Thyroid gland (tissue), 4 donors: ENCODE measurements at regions not wholly inside any gene's neighbourhood (a gene's known extent, or its start where the extent isn't known, plus 50 kb on each side); places are given as distances from the start of the nearest gene placed in this dataset.

Experiments used
- DNase-seq, 2 donors: peaks; one replicate each; pipeline ENCODE4 v3.0.0-alpha.2; 2019
- H3K27ac ChIP-seq, 3 donors: fragments of 200-600 bp; sonication (generic); 1 replicate in 2 of 3; 2 replicates in 1 of 3; pipeline ENCODE4 v1.5.1; 2016 to 2019; ENCODE audit warnings: mild to moderate bottlenecking in 1 of 3, moderate library complexity in 1 of 3
- H3K27me3 ChIP-seq: fragments of 200-600 bp; sonication (generic); one replicate; pipeline ENCODE4 v1.5.1; 2019
- H3K36me3 ChIP-seq, 2 donors: fragments of 200-600 bp; sonication (generic); one replicate each; pipeline ENCODE4 v1.5.1; 2016 to 2019
- H3K4me1 ChIP-seq, 2 donors: fragments of 200-600 bp; sonication (generic); one replicate each; pipeline ENCODE4 v1.5.1; 2017 to 2019
- H3K4me3 ChIP-seq, 3 donors: fragments of 200-600 bp; sonication (generic); replicated peaks in 1 of 3; 1 replicate in 2 of 3; 2 replicates in 1 of 3; pipeline ENCODE4 v1.5.1; 2016; ENCODE audit warnings: mild to moderate bottlenecking in 1 of 3
- H3K9me3 ChIP-seq: fragments of 200-600 bp; sonication (generic); one replicate; pipeline ENCODE4 v1.5.1; 2017
- POLR2A ChIP-seq, 2 donors: fragments of 450-650 bp; IDR thresholded peaks; one replicate each; pipeline ENCODE4 v1.6.1; 2017; ENCODE audit warnings: antibody characterized with exemption in 2 of 2, mild to moderate bottlenecking in 2 of 2, moderate library complexity in 1 of 2
- WGBS, 2 donors: methylation state at CpG; one replicate each; pipeline ENCODE4 v1.1.5; 2017; 5-methylcytosine and 5-hydroxymethylcytosine counted together
- intact Hi-C: fragments of 100-400 bp; cut with DNase I; formaldehyde crosslinking; loops from one replicate; pipeline ENCODE4 v1.15.1; 2023
- TF ChIP-seq, protein P1 (sequence below), 6 experiments: fragments of 200-600 bp in 3 of 6; fragments of 450-650 bp in 3 of 6; sonication (generic) in 3 of 6; IDR thresholded peaks; one replicate each; pipeline ENCODE4 v1.5.1; 2016 to 2019; ENCODE audit warnings: antibody characterized with exemption in 6 of 6, mild to moderate bottlenecking in 2 of 6, inconsistent platforms in 1 of 6, moderate library complexity in 1 of 6

DNA sequence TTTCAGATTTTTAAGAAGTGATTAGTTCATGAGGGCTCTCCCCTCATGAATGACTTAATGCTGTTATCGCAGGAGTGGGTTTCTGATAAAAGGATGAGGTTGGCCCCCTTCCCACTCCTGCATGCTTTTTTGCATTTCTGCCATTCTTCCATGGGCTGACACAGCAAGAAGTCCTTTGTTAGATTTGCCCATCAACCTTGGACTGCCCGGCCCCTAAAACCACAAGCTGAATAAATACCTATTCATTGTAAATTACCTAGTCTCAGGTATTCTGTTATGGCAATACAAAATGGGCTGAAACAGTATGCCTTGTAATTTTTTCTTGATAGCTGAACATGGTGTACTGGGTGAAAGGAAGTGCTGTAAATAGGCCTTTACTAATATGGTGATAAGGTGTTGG is 72.7 kb upstream of the DPH5 start:
- no peaks in the 10 kb centered on the region for H3K4me1 ChIP-seq
- no peak for DNase-seq
- H3K4me3 ChIP-seq, result no peak overlapping the region
- no peak overlapping the region for H3K27ac ChIP-seq
- H3K9me3 ChIP-seq, result no peaks in the 10 kb centered on the region
- no peaks in the 10 kb centered on the region for H3K27me3 ChIP-seq
- no peaks in the 10 kb centered on the region for H3K36me3 ChIP-seq
- 92 to 96% methylated on average over 2 of the region's 2 CpGs for WGBS, 2 donors
- TF ChIP-seq, protein P1, sequence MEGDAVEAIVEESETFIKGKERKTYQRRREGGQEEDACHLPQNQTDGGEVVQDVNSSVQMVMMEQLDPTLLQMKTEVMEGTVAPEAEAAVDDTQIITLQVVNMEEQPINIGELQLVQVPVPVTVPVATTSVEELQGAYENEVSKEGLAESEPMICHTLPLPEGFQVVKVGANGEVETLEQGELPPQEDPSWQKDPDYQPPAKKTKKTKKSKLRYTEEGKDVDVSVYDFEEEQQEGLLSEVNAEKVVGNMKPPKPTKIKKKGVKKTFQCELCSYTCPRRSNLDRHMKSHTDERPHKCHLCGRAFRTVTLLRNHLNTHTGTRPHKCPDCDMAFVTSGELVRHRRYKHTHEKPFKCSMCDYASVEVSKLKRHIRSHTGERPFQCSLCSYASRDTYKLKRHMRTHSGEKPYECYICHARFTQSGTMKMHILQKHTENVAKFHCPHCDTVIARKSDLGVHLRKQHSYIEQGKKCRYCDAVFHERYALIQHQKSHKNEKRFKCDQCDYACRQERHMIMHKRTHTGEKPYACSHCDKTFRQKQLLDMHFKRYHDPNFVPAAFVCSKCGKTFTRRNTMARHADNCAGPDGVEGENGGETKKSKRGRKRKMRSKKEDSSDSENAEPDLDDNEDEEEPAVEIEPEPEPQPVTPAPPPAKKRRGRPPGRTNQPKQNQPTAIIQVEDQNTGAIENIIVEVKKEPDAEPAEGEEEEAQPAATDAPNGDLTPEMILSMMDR (IDR thresholded peaks at IDR 0.05), result no peak
- intact Hi-C loops, result no loop called here

DNA sequence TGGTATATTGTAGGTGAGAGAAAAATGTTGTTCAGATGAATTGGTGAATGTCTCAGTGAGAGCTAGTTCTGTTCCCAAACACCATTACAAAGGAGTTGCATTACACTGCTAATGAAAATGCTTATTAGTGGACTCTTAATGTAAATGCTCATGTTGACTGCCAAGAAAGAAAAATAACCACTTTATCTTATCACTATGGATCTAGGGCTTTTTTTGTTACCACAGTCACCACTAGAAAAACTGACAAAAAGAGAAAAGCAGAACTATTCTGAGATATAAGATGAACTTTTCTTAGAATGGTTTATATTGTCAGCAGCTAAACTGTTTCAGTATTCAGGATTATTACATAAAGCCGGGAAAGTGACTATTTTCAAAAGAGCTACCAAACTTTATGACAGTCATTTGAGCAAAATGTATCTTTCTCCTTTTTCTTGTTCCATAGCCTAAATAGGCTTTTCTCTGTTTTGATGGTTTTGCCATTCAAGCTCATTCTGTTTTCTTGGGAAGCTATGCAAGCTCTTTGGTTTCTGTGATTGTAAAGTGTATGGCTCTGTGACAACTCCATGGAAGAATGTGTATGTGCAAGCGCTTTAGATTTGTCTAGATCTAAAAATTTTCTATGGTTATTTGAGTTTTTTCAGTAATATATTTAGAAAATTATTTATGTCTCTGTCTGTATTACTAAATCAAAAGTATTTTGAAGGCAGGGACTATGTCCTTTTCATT is 64.2 kb upstream of the DPH5 start:
- no peaks in the 10 kb centered on the region for H3K36me3 ChIP-seq
- H3K4me1 ChIP-seq, result no peaks in the 10 kb centered on the region
- H3K27me3 ChIP-seq, result no peaks in the 10 kb centered on the region
- H3K4me3 ChIP-seq, result no peak overlapping the region
- no peak overlapping the region for H3K27ac ChIP-seq
- intact Hi-C loops, result no loop called here
- TF ChIP-seq, protein P1 (IDR thresholded peaks at IDR 0.05), result no peak
- TF ChIP-seq POLR2A (IDR thresholded peaks at IDR 0.05), result no peak
- DNase-seq, result no peak
- H3K9me3 ChIP-seq, result no peaks in the 10 kb centered on the region
- 83 to 85% methylated on average over 2 of the region's 2 CpGs for WGBS, 2 donors

DNA sequence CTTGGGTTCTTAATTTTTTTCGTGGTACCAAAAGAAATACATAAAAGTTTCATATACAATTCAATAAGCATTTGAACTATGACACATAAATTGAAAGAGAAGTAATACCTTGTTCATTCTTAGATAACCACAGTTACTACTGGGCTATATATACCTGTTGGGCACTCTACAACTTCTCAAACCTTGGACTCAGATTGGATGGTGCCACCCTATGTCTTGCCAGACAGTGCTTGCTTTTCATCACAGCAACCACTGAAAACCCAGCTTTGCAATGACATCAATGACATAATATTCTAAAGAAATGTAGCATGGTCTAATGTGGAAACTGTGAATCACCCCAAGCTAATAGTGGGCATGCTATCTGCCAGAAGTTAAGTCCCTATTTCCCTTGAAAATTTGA is 62.8 kb upstream of the DPH5 start:
- H3K4me3 ChIP-seq, result no peak overlapping the region
- H3K4me1 ChIP-seq, result no peaks in the 10 kb centered on the region
- H3K36me3 ChIP-seq, result no peaks in the 10 kb centered on the region
- no peak for TF ChIP-seq POLR2A (IDR thresholded peaks at IDR 0.05)
- TF ChIP-seq, protein P1 (IDR thresholded peaks at IDR 0.05), result no peak
- 92 to 100% methylated on average over 1 of the region's 1 CpG for WGBS, 2 donors
- no peaks in the 10 kb centered on the region for H3K9me3 ChIP-seq
- DNase-seq, result no peak
- no peak overlapping the region for H3K27ac ChIP-seq
- intact Hi-C loops, result no loop called here
- no peaks in the 10 kb centered on the region for H3K27me3 ChIP-seq

DNA sequence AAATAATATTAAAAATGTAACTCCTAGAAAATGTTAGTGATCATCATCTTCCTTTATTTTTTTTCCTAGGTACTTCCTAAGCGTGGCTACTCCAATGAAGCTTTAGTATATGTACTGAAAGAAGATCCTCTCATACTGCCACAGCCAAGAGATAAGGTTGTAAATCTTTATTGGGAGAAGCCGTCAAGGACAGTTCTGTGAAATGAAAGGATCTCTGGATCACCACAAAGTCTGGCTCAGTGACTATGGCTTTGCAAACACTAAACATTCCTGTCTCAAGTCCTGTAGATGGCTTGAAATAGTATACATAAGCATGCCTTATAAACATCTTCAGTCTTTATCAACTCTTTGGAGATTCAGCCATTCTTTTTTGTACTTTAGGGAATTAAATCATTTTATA is 61.2 kb upstream of the DPH5 start:
- TF ChIP-seq, protein P1 (IDR thresholded peaks at IDR 0.05), result no peak
- no peak for TF ChIP-seq POLR2A (IDR thresholded peaks at IDR 0.05)
- no peaks in the 10 kb centered on the region for H3K36me3 ChIP-seq
- 73 to 79% methylated on average over 2 of the region's 2 CpGs for WGBS, 2 donors

DNA sequence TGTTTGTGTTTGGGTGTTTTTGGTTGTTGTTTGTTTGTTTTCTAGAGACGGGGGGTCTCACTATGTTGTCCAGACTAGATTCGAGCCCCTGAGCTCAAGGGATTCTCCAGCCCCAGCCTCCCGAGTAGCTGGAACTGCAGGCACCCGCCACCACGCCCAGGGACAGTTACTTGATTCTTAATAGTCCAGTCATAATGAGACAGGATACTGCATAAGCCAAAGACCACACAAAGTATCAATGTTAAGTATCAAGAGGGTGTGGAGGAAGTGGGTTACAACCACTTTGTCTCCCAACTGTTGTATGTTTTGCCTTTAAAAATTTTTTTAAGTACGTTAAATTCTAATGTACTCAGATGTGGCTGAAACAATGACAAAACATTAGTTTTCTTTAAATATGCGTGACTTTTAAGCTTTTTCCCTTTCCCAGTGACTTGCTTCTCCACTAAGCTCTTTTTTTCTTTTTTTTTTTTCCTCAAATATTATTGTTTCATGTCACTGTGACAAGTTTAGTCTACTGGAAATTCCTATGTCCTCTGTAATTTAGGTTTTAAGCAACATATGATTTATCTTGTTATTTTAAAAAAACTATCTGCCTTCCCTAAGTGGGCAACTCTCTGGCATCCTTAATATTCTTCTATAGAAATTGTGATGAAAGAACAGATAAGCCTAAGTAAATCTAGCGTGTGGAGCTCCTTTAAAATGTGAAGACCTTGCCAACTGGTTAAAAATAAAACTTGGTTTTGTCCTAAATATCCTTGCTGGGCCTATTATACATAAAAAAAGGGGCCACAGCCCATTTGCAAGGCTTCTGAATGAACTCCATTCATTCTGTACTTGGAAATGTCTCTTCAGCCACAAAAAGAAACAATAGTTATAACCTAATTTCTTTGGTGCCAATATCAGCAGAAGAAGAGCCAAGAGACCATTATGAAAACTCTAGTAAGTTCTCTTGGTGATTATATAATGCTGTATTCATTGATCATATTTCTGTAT is 56.2 kb upstream of the DPH5 start:
- TF ChIP-seq POLR2A (IDR thresholded peaks at IDR 0.05), result no peak
- TF ChIP-seq, protein P1 (IDR thresholded peaks at IDR 0.05), result no peak
- Histone ChIP-seq H3K27ac (no peak overlapping the region), H3K4me3 (no peak overlapping the region)

More for the DNA sequence above, 61.2 kb upstream of the DPH5 start:
- no peaks in the 10 kb centered on the region for H3K27me3 ChIP-seq
- H3K9me3 ChIP-seq, result no peaks in the 10 kb centered on the region
- no peaks in the 10 kb centered on the region for H3K4me1 ChIP-seq
- H3K4me3 ChIP-seq, result no peak overlapping the region
- intact Hi-C loops, result no loop called here
- no peak overlapping the region for H3K27ac ChIP-seq
- no peak for DNase-seq

More for the DNA sequence above, 56.2 kb upstream of the DPH5 start:
- H3K27me3 ChIP-seq, result no peaks in the 10 kb centered on the region
- H3K4me1 ChIP-seq, result no peaks in the 10 kb centered on the region
- intact Hi-C loops, result no loop called here
- no peaks in the 10 kb centered on the region for H3K9me3 ChIP-seq
- DNase-seq, result no peak
- H3K36me3 ChIP-seq, result no peaks in the 10 kb centered on the region
- 87 to 92% methylated on average over 8 of the region's 8 CpGs for WGBS, 2 donors
